K562 (cell line): ENCODE measurements at regions not wholly inside any gene's neighbourhood (a gene's known extent, or its start where the extent isn't known, plus 50 kb on each side); places are given as distances from the start of the nearest gene placed in this dataset.

Source experiments
- BMI1 ChIP-seq: fragments of 150-350 bp; IDR thresholded peaks from 2 replicates; pipeline ENCODE4 v1.6.1; 2014; ENCODE audit warnings: low read length
- CREM ChIP-seq: IDR thresholded peaks from 2 replicates; pipeline ENCODE4 v1.6.1; 2014; ENCODE audit warnings: antibody characterized with exemption, low read depth
- ESRRB ChIP-seq: fragments of 250-450 bp; sonication (Bioruptor Pico); IDR thresholded peaks from 2 replicates; pipeline ENCODE4 v1.5.0; 2020; ENCODE audit warnings: mild to moderate bottlenecking, moderate library complexity, borderline replicate concordance
- ETS2 ChIP-seq: IDR thresholded peaks from 2 replicates; pipeline ENCODE4 v1.6.1; 2016; ENCODE audit warnings: borderline replicate concordance, missing genetic modification characterization, mild to moderate bottlenecking, moderate library complexity, missing compliant biosample characterization; ENCODE audit not compliant: poor library complexity, severe bottlenecking
- EZH2 ChIP-seq: IDR thresholded peaks from 2 replicates; pipeline ENCODE4 v1.6.1; 2012; ENCODE audit warnings: low read depth, mild to moderate bottlenecking, inconsistent platforms, low read length, borderline replicate concordance
- GTF2E2 ChIP-seq: fragments of 200-800 bp; sonication (Bioruptor generic); IDR thresholded peaks from 2 replicates; pipeline ENCODE4 v1.6.1; 2016; ENCODE audit warnings: missing genetic modification characterization, missing compliant biosample characterization
- HMGN3 ChIP-seq: IDR thresholded peaks from 2 replicates; pipeline ENCODE4 v1.6.1; 2011; ENCODE audit warnings: borderline replicate concordance, low read depth, mild to moderate bottlenecking, mixed read lengths, low read length; ENCODE audit not compliant: insufficient read length; ENCODE audit errors: extremely low read depth
- HNRNPK ChIP-seq: fragments of 200-400 bp; formaldehyde crosslinking; IDR thresholded peaks from one replicate; pipeline ENCODE4 v1.6.1; 2018; ENCODE audit warnings: mild to moderate bottlenecking, low read depth, low read length; ENCODE audit not compliant: poor library complexity, severe bottlenecking
- HOXB6 ChIP-seq: fragments of 250-450 bp; sonication (Bioruptor Pico); IDR thresholded peaks from 2 replicates; pipeline ENCODE4 v1.5.1; 2022; ENCODE audit warnings: mild to moderate bottlenecking, borderline replicate concordance
- ID3 ChIP-seq, 2 experiments: fragments of 250-450 bp in 1 of 2; fragments of 450-650 bp in 1 of 2; sonication (Bioruptor Pico) in 1 of 2; IDR thresholded peaks; 2 replicates each; pipeline versions ENCODE4 v1.6.1 to v1.8.0; 2016 to 2021; ENCODE audit warnings: mild to moderate bottlenecking in 2 of 2, moderate library complexity in 2 of 2, missing compliant biosample characterization in 1 of 2, missing genetic modification characterization in 1 of 2
- KAT8 ChIP-seq: fragments of 450-650 bp; IDR thresholded peaks from 2 replicates; pipeline ENCODE4 v1.6.1; 2016; ENCODE audit warnings: low read depth, mild to moderate bottlenecking
- KDM4B ChIP-seq, 2 experiments: fragments of 450-650 bp in 1 of 2; sonication (generic) in 1 of 2; IDR thresholded peaks; 2 replicates each; pipeline ENCODE4 v1.6.1; 2016 to 2017; ENCODE audit warnings: borderline replicate concordance in 2 of 2, antibody characterized with exemption in 1 of 2, low read depth in 1 of 2, mild to moderate bottlenecking in 1 of 2
- LEF1 ChIP-seq: fragments of 450-650 bp; IDR thresholded peaks from 2 replicates; pipeline ENCODE4 v1.6.1; 2016; ENCODE audit warnings: mild to moderate bottlenecking
- MCM3 ChIP-seq: fragments of 450-650 bp; IDR thresholded peaks from 2 replicates; pipeline ENCODE4 v1.6.1; 2016
- PHF8 ChIP-seq: fragments of 200-600 bp; sonication (generic); IDR thresholded peaks from 2 replicates; pipeline ENCODE4 v1.6.1; 2012; ENCODE audit warnings: mixed run types, mild to moderate bottlenecking, inconsistent platforms, low read length, moderate library complexity, borderline replicate concordance
- SMARCB1 ChIP-seq: IDR thresholded peaks from 2 replicates; pipeline ENCODE4 v1.6.1; 2011; ENCODE audit warnings: improper control_type of control experiment, low read depth; ENCODE audit not compliant: insufficient read length
- TAF1 ChIP-seq: IDR thresholded peaks from 2 replicates; pipeline ENCODE4 v1.6.1; 2011; ENCODE audit warnings: mild to moderate bottlenecking, low read length, moderate library complexity; ENCODE audit not compliant: insufficient read depth, control insufficient read depth, severe bottlenecking; ENCODE audit errors: extremely low read depth
- TGIF2 ChIP-seq: sonication (generic); formaldehyde crosslinking; IDR thresholded peaks from 2 replicates; pipeline ENCODE4 v1.8.1; 2022; ENCODE audit warnings: mild to moderate bottlenecking, missing genetic modification reagents, moderate library complexity
- TOE1 ChIP-seq, 2 experiments: fragments of 450-650 bp in 1 of 2; sonication (generic) in 1 of 2; formaldehyde crosslinking in 1 of 2; IDR thresholded peaks; 2 replicates each; pipeline versions ENCODE4 v1.7.1 to v1.8.0; 2016 to 2022; ENCODE audit warnings: borderline replicate concordance in 2 of 2, mild to moderate bottlenecking in 2 of 2, antibody characterized with exemption in 1 of 2, inconsistent platforms in 1 of 2, low read depth in 1 of 2, missing genetic modification reagents in 1 of 2, moderate library complexity in 1 of 2
- ZNF133 ChIP-seq: fragments of 250-450 bp; sonication (Bioruptor Pico); IDR thresholded peaks from 2 replicates; pipeline ENCODE4 v1.4.0; 2020; ENCODE audit warnings: mild to moderate bottlenecking
- ZNF263 ChIP-seq: sonication (generic); formaldehyde crosslinking; IDR thresholded peaks from 2 replicates; pipeline ENCODE4 v1.8.0; 2022; ENCODE audit warnings: mild to moderate bottlenecking, missing genetic modification reagents, borderline replicate concordance
- ZNF282 ChIP-seq: sonication (generic); formaldehyde crosslinking; IDR thresholded peaks from 2 replicates; pipeline ENCODE4 v1.8.1; 2023; ENCODE audit warnings: missing genetic modification reagents
- ZNF507 ChIP-seq: conservative IDR thresholded peaks from 2 replicates; pipeline ENCODE4 v1.6.1; 2017; ENCODE audit warnings: missing genetic modification characterization, missing compliant biosample characterization
- TF ChIP-seq, protein P1 (sequence below): fragments of 250-450 bp; sonication (Bioruptor Pico); IDR thresholded peaks from 2 replicates; pipeline ENCODE4 v1.5.0; 2021; ENCODE audit warnings: mild to moderate bottlenecking, borderline replicate concordance
- TF ChIP-seq, protein P2 (sequence below): sonication (generic); formaldehyde crosslinking; IDR thresholded peaks from 2 replicates; pipeline ENCODE4 v1.8.1; 2022; ENCODE audit warnings: missing genetic modification reagents

- TF ChIP-seq, protein P1, sequence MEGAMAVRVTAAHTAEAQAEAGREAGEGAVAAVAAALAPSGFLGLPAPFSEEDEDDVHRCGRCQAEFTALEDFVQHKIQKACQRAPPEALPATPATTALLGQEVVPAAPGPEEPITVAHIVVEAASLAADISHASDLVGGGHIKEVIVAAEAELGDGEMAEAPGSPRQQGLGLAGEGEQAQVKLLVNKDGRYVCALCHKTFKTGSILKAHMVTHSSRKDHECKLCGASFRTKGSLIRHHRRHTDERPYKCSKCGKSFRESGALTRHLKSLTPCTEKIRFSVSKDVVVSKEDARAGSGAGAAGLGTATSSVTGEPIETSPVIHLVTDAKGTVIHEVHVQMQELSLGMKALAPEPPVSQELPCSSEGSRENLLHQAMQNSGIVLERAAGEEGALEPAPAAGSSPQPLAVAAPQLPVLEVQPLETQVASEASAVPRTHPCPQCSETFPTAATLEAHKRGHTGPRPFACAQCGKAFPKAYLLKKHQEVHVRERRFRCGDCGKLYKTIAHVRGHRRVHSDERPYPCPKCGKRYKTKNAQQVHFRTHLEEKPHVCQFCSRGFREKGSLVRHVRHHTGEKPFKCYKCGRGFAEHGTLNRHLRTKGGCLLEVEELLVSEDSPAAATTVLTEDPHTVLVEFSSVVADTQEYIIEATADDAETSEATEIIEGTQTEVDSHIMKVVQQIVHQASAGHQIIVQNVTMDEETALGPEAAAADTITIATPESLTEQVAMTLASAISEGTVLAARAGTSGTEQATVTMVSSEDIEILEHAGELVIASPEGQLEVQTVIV (CRISPR knock-in tag): no peak
- TF ChIP-seq, protein P2, sequence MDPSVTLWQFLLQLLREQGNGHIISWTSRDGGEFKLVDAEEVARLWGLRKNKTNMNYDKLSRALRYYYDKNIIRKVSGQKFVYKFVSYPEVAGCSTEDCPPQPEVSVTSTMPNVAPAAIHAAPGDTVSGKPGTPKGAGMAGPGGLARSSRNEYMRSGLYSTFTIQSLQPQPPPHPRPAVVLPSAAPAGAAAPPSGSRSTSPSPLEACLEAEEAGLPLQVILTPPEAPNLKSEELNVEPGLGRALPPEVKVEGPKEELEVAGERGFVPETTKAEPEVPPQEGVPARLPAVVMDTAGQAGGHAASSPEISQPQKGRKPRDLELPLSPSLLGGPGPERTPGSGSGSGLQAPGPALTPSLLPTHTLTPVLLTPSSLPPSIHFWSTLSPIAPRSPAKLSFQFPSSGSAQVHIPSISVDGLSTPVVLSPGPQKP: no peak
- TF ChIP-seq PHF8: no peak
- TF ChIP-seq ZNF263: no peak
- no peak for TF ChIP-seq KDM4B (IDR thresholded peaks at IDR 0.05; ENCODE audit: borderline replicate concordance in 2 of 2, low read depth in 1 of 2)
- TF ChIP-seq ZNF282 (CRISPR knock-in tag): no peak
- no peak for TF ChIP-seq SMARCB1
- no peak for TF ChIP-seq KAT8
- TF ChIP-seq HNRNPK: no peak
- TF ChIP-seq TOE1 (IDR thresholded peaks at IDR 0.05; ENCODE audit: borderline replicate concordance): no peak
- TF ChIP-seq TOE1 (CRISPR knock-in tag; IDR thresholded peaks at IDR 0.05; ENCODE audit: borderline replicate concordance, low read depth): no peak
- no peak for TF ChIP-seq ZNF133 (CRISPR knock-in tag)
- TF ChIP-seq GTF2E2: no peak
- TF ChIP-seq ETS2: no peak
- TF ChIP-seq ESRRB (CRISPR knock-in tag): no peak
- TF ChIP-seq HOXB6 (CRISPR knock-in tag): no peak
- TF ChIP-seq ID3 (CRISPR knock-in tag; IDR thresholded peaks at IDR 0.05): no peak
- no peak for TF ChIP-seq ID3 (tag; IDR thresholded peaks at IDR 0.05)
- no peak for TF ChIP-seq MCM3
- no peak for TF ChIP-seq BMI1
- TF ChIP-seq HMGN3: no peak
- TF ChIP-seq LEF1: no peak
- TF ChIP-seq CREM: no peak; the same call in 1 of the 2 replicates
- TF ChIP-seq EZH2: no peak
- no peak for TF ChIP-seq TGIF2
- TF ChIP-seq ZNF507 (tag): no peak
- TF ChIP-seq TAF1: no peak
Observed at GRCh38 chr16:86925067-86925791, 346.9 kb downstream of the FOXL1 start (continued).
